ENCODE measurements at regions not wholly inside any gene's neighbourhood (a gene's known extent, or its start where the extent isn't known, plus 50 kb on each side); places are given as distances from the start of the nearest gene placed in this dataset.
"Not testable (repeated sequence)": the region's sequence is repeated elsewhere in the genome, so short reads cannot be mapped to it uniquely, and the experiment has no call there.

DNA sequence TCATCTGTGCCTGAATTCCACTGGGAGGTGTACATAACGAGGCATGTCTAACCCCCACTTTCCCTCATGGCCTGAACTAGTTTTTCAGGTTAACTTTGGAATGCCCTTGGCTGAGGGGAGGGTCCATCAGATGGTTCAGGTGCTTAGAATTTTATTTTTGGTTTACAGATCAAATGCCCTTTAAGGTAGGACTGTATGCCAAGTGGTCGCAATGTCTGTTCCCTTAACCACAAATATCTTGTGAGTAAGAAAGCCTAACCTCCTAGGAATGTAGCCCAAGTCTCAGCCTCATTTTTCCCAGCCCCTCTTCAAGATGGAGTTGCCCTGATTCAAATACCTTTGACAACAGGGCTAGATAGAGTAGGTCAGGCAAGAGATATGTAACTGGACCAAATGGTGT, 78.4 kb downstream of the RNASET2 start:
- no peak for DNase-seq

DNA sequence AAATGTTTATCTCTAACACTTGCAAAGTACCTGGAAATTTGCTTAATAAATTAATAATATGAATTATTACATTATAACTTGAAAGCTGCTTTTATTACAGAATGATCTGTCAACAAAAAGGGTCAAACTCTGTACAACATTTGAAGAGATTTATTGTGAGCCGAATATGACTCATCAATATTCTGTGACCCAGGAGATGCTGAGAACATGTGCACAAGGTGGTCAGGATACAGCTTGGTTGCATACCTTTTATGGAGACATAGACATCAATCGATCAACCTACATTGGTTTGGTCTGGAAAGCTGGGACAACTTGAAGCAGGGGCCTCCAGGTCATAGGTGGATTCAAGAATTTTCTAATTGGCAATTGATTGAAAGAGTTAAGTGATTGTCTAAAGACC, 79.0 kb downstream of the RNASET2 start:
- no peak for DNase-seq

DNA sequence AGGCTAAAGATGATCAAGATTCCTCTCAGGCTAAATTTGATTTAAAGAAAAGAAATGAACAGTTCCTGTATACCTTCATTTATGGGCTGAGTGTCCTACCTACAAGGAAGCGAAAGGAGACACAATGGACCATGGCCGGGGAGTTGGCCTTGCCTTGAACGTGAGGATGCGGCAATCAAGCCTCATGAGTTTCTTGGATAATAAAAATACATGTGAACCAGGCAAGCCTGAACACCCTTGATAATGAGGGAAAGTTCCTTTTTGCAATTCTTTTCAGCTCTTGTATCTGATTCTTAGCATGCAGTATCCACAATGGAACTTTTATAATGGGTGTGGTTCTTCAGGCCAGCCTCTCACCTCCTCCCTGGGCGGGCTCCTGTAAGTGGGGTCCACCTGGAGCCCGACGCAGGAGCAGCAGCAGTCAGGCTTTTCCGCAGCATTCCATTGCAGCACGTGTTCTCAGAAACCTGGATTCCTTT, 83.8 kb downstream of the RNASET2 start:
- no peak for DNase-seq

DNA sequence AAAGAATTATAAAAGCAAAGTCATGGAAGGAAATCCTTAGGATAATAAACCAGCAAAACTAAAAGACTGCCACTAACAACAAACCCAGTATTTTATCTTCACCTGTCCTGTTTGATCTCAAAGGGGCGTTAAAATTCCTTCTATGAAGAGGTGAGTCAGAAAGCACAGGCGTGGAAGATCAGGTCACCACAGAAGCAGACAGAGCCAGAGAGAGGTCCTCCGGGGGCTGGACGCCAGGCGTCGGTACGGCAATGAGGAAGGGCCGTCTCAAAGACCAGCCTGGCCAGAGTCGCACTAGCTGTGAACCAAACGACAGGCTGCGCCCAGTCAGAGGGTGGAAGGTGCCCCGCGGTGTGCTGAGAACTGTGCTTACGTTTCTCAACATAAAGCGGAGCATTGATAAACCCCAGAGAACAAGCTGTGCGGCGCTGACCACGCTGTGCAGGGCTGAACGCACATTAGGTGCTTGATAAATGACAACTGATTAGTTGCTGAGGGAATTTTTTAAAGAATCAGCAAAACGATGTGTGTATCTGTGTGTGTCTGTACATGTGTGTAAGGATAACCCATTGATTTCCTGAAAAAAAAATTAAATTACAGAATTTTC, 85.6 kb downstream of the RNASET2 start:
- DNase-seq: no peak

DNA sequence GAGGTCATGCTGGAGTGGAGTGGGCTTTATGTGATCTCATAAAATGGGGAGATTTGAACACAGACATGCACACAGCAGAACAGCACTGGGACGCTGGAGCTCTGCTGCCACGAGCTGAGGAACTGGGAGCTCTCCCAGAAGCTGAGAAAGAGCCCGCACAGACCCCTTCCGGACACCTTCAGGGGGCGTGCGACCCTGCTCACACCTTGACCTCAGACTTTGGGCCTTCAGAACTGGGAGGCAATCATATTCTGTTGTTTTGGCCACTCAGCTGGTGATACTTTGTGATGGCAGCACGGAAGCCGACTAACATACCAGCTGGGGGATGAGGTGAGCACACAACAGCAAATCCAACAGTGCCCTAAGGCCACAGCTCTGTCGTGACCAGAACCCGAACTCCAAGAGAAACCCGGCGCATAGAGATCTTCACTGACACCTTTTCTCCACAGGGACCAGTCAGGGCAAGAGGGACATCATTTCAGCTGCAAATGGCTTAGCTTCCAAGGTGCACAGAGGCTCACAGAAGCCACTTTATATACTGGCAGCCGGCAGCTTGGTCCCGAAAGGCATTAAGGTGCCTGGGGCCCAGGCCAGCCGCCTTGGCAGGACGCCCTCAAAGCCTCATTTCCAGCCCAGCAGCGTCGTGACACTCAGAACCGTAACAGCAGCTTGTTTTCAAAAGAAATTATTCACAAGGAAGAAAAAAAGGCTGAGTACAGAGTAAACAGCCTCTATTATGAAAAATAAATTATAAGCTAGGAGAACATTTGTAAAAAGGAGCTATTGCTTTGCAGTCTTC, 89.3 kb downstream of the RNASET2 start:
- no peak for DNase-seq

DNA sequence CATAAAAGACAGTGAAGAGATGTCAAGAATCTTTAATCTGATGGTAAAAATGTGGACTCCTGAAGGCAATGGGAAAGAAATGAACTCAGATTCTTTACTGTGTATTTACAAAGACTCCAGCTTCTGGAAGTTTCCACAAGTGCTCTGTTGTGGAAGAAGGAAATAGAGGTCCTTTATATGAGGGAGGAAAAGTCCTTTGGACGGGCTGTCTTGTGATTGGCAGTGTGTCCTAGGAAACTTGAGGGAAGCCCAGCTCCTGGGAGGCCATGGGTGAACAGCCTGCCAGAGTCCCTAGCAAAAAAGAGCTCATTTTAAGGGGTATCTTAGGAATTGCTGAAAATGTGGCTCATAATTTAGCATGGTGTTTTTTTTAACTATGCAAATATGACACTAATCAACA, 92.0 kb downstream of the RNASET2 start:
- no peak for DNase-seq

DNA sequence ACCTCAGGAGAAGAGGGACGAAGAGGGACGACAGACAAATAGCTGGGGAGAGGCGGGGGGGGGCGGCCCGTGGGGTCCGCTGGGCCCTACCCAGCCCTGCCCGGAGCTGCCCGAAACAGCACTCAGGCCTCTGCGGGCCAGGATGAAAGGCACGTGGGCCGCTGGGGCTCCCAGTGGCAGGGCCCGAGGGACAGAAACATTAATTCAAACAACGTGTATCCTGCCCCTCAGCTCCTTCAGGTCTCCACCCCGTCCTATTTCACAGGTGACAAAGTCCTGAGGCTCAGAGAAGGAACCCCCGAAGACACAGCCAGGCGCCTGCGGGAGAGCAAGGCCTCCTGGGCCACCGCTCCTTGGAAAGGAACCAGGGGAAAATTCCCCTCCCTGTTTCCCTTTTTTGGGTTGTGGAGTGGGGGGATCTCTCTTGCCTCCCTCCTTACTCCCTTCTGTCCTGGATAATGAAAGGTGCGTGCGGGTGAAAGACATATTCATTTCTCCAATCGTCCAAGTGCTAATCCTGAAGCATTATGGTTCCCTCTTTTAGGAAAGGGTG, 93.3 kb downstream of the RNASET2 start:
- DNase-seq: no peak

DNA sequence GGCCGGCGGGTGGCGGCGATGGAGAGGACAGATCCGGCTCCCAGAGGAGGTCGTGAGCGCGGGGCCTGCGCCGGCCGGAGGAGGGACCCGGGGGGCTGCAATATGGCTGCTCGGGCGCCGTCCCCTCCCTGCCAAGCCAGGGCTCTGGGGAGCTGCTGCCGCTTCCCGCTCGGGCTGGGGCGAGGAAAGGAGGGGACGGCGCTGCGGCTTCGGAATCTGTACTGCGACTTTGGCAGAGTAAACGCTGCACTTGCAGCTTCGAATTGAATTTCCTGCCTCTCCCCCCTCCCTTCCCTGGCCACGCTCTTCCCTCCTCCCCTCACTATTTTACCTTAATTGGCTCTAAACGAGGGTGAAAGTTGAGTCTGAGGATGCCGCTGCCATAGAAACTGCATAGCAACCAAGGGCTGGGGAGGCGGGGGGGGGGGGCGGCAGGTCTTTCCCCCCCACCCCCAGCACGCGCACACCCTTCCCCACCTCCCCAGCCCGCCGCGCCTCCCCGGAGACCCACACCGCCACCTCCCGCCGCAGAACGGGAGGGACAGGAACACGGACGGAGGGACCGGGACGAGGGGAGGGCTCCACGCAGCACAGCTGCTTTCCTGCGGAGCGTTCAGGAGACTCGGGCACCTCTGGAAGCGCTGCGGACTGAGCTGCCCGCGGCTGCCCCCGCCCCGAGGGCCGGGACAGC, 93.9 kb downstream of the RNASET2 start:
- DNase-seq: peak; percentile 40

DNA sequence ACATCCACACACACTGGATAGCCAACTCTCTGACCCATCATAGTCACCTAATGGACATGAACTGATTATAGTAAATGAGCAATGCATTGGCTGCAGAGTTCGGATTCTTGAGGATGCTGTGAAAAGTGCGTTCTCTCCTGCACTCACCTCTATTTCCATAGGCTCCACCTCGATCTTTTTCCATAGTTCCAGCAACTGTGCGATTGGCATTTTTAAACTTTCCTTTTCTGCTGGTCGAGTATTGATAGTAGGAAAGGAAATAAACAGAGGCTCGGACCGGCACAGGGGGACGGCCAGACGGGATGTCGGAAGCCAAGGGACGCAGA, 94.4 kb downstream of the RNASET2 start:
- DNase-seq: no peak

DNA sequence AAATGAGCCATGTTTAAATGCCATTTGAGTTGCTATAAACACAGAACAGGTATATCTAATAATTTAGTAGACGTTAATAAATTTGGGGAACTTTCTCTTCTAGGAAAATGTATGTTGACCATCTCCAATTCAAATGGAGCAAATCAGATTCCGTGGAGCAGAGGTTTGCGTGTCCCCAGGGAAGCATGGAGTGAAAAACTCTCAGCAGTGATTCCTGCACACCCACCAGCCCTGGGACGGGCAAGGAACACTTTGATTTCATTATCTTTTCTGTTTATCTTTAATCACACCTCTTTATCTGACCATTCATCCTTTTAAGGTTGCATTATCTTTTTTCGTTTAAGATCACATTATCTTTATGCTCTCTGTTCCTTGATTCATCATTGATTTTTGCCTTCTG, 95.0 kb downstream of the RNASET2 start:
- no peak for DNase-seq

DNA sequence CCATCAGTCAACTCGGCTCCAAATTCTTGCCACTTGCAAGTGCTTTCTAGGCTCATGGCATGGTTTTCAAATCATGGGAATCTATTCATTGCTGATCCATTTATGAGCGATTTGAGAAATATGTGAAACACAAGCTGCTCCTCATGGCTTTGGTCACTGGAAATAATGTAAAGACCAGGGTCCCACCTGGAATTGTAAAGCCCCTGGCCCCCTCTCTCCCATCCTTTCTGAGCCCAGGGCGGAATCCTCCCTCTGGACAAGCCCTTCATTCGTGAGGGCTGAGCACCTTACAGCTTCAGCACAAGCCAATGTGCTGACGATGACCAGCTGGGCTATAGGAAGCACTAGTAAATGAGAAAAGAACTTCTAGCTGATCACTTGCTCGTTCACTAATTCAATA, 96.0 kb downstream of the RNASET2 start:
- DNase-seq: no peak

DNA sequence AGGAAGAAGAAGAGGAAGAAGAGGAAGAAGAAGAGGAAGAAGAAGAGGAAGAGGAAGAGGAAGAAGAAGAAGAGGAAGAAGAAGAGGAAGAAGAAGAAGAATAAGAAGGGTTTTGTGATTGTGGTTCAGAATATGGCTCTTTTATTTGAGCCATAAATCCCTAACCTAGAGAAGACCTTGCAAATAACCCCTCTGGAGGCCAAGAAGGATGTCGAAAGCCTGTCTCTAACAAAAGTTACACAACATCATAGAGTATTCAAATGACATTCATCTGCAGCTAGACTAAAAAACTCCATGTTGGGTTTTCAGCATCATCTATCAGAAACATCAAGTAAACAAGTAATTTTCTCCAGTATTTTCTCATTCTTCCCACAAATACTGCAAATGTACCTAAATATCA, 100.9 kb downstream of the RNASET2 start:
- no peak for DNase-seq

DNA sequence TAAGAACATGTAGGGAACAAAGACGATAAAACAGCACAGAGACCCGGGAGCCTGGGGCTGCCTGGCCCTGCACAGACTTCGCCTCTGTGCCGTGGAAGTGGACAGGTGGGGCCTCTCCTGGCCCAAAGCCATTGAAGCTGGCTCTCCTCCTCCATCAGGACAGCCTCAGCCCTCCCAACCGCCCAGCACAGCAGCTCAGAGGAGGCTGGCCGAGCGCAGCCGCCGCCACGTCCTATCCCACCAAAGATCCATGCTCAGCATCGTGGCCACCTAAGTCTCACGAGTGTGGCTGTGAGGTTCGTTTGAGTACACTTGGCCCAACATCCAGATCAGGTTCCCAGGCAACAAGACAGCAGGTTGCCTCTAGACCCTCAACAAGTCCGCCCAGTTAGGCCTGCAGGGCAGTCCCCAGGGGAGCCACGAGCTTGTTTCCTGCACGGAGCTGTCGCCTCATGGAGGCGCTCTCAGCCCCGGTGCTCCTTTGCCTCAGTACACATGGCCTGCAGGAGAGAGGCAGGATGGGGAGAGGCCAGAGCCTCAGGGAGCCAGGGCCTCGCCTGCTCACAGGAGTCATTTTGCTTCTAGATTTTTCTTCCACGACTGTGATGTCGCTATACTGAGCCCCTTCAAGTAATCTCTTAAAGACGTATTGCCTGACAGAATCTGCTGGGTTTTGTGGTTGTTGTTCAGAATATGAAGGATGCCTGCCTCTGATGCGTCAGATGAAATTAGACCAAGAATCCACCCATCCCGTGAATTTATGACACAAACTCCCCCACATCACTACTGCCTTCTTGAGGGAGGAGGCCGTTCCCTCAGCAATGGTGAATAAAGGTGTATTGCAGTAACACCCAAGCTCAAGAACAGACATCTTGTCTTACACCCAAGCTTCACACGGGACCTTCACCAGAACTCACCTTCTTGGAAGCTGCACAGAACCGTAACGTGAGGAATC, 102.7 kb downstream of the RNASET2 start:
- DNase-seq: no peak

DNA sequence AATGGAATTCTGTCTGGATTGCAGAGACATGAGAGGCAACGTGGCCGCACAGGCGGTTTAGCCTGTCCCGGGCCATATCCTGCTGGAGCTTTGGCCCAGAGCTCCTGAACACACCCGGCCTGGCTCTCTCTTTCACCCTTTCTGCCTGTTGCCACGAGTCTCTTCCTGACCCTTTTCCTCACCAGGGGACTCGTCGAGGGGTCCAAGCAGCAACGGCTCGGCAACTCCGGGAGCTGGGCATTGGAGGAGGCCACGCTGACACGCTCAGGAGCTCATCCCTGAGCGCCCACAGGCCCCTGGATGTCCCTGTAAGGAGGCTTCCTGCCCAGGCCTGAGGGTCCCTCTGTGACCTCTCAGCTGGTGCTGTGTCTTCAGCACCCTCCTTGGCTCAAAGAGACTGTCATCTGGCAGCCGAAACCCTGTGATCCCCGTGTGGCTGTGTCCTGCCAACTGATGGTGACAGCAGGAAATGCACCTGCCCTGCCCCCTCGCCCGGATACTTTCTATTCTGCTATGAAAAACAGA, 103.8 kb downstream of the RNASET2 start:
- DNase-seq: no peak

DNA sequence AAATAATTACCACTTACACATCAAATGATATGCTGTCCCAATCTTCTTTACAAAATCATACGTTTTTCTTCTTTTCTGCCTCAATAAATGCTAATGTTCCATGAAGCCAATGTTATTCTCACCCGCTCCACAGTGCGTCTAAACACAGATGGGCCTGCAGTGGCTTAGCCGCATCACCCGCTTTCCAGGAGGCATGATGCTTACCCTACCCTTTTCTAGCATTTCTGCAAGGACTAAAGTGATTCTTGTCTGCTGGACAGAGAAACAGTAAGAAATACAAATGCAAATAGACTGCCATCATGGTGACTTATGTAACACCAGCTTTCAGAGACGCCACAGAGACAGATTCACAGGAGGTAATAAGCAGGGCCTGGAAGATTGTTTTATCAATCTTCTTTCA, 104.4 kb downstream of the RNASET2 start:
- no peak for DNase-seq

DNA sequence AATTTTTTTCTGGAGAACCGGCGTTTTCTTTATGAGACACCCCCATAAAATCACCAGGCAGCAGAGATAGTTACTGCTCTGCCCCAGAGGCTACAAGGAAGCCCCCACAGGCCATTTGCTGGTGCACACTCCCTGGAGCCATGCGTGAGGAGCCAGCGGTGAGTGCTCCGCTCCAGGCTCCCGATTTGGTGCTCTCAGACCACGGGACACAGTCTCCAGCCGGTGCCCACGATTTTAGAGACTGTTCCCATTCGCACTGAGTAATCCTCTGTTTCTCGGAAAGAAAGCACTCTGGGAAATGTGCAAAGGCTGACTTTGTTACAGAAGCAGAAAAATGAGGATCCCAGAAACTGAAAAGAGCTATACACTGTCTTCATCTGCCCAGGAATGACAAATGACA, 104.9 kb downstream of the RNASET2 start:
- no peak for DNase-seq

DNA sequence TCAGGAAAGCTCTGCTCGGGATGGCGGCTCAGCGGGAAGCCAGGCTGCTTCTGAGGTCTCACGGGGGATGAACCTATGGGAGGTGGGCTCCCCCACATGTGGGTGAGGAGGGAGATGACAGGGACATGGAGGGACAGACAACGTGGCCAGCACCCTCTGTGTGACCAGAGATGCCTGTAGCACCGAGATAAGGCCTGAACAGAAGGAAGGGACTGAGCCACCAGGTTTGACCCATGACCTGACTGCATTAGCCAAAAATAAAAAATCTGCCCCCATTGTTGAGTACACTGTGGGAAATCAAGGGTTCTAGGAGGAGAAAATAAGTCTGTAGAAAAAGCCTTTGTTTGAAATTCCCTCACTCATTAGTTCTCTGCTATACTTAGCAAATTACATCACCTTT, 105.7 kb downstream of the RNASET2 start:
- DNase-seq: no peak

DNA sequence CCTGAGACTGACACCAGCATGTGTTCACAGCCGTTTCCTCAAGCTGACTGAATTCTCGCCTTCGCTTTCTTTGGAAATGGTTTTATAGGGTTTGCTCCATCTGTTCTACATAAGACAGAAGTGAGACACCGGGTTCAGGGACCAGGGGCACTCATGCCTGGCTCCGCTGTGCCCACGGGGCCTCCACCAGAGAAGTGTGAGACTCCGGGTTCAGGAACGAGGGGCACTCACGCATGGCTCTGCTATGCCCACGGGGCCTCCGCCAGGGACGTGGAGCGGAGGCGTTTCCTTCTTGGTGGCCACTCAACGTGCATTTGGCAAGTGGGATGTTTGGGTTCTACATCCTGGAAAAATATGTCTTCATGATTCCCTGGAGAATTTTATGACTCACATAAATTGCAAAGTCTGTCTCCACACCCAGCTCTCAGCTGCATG, 106.6 kb downstream of the RNASET2 start:
- no peak for DNase-seq

DNA sequence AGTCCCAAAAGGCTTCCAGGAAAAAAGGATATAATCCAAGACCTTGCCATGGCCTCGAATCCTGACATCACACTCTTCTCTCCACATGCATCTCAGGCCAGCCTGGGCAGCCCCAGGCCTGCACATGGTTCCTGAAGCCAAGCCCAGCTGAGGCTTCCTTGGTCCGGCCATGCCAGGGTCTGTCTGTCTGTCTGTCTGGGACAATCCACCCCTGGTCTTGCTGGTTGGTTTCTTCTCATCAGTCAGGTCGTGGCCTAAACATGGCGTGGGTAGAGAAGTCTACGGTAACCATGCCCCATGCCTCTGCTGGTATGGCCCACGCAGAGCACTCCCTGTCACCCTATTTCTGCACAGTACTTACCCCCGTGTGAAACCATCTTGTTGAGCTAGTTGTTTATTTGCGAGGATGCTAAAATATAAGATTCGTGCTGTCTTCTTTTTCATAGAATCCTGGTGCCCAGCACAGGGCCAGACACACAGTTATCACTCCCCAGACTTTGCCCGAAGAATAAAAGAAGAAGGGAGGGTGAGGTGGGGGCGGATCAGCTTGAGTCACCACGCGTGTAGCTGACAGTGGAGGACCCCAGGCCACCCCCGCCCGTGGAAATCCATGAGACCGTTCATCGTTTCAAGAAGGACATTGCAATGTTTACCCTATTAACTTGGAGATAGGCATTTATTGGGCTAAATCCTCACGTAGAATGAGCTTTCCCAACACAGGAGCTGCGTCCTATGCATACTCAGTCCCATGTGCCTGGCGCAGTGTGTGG, 107.2 kb downstream of the RNASET2 start:
- DNase-seq: no peak

DNA sequence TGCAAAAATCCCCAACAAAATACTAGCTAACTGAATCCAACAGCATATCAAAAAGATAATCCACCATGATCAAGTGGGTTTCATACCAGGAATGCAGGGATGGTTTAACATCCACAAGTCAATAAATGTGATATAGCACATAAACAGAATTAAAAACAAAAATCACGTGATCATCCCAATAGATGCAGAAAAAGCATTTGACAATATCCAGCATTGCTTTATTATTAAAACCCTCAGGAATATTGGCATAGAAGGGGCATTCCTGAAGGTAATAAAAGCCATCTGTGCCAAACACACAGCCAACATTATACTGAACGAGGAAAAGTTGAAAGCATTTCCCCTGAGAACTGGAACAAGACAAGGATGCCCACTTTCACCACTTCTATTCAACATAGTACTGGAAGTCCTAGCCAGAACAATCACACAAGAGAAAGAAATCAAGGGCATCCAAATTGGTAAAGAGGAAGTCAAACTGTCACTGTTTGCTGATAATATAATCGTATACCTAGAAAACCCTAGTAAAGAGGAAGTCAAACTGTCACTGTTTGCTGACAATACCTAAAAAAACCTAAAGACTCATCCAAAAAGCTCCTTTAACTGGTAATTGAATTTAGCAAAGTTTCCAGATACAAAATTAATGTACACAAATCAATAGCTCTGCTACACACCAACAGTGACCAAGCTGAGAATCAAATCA, 109.8 kb downstream of the RNASET2 start:
- not testable (repeated sequence) for DNase-seq

DNA sequence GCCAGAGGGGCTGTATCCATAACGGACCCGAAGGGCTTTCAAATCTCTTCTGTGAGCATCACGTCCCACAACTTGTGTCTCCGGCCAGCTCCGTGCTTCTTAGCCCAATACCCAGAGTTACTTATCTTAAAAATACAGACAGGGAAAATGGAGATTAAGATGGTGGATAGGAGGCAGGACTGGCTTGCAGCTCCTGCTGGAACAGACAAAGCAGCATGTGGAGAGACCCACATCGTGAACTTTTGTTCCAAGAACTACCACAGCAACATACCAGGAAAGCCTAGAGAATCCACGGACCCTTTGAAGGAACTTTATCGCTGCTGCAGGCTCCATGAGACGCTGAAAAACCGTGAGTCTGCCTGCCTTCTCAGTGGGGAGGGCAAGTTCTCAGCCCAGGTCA, 113.7 kb downstream of the RNASET2 start:
- no peak for DNase-seq

All from activated CD4-positive, alpha-beta T cell treated with anti-CD3 and anti-CD28 coated beads for 48 hours (primary cell).